IMR-90 (cell line): ENCODE measurements at regions not wholly inside any gene's neighbourhood (a gene's known extent, or its start where the extent isn't known, plus 50 kb on each side); places are given as distances from the start of the nearest gene placed in this dataset.

Experiments
- ATAC-seq: fragments of 200-7000 bp; cut with Tn5 transposase; 2 replicates; pipeline ENCODE4 v1.9.1; 2020; ENCODE audit warnings: low read depth, mild to moderate bottlenecking, moderate library complexity
- BruUV-seq: library from RNA; stranded (reverse); fragments of 400-500 nt; replicated peaks from 2 replicates; lab custom pipeline; 2021; lab: Mats Ljungman, UMichigan
- CTCF ChIA-PET: fragments of 300-600 bp; formaldehyde crosslinking; extraction: SDS; loops from one replicate; lab custom pipeline; 2021; ENCODE audit warnings: antibody characterized with exemption; lab: Yijun Ruan, JAX
- POLR2A ChIA-PET: fragments of 300-600 bp; sonication (Branson Sonifier 250); formaldehyde crosslinking; loops from one replicate; lab custom pipeline; 2022; ENCODE audit warnings: antibody characterized with exemption; ENCODE audit not compliant: unreplicated experiment; lab: Charles Lee
- DNase-seq: peaks from one replicate; pipeline ENCODE4 v3.0.0; 2013
- H2AFZ ChIP-seq: replicated peaks from 2 replicates; pipeline ENCODE3; 2013; ENCODE audit warnings: low read length, mild to moderate bottlenecking; ENCODE audit not compliant: poor library complexity
- H2AK5ac ChIP-seq: 2 replicates; pipeline ENCODE4 v1.6.1; 2013; ENCODE audit warnings: low read depth, low read length, inconsistent platforms
- H2AK9ac ChIP-seq: replicated peaks from 2 replicates; pipeline ENCODE3; 2013; ENCODE audit warnings: mild to moderate bottlenecking, low read depth, low read length, moderate library complexity; ENCODE audit not compliant: poor library complexity
- H2BK120ac ChIP-seq: 2 replicates; pipeline ENCODE4 v1.6.1; 2013; ENCODE audit warnings: low read depth, low read length, inconsistent platforms
- H2BK15ac ChIP-seq: 3 replicates; pipeline ENCODE4 v1.6.1; 2013; ENCODE audit warnings: low read depth, low read length, inconsistent platforms
- H2BK20ac ChIP-seq: 2 replicates; pipeline ENCODE4 v1.6.1; 2013; ENCODE audit warnings: low read depth, mild to moderate bottlenecking, inconsistent platforms, low read length, moderate library complexity
- H2BK5ac ChIP-seq: 2 replicates; pipeline ENCODE4 v1.6.1; 2013; ENCODE audit warnings: mild to moderate bottlenecking, low read depth, low read length, inconsistent platforms; ENCODE audit not compliant: poor library complexity, severe bottlenecking
- H3K14ac ChIP-seq: replicated peaks from 2 replicates; pipeline ENCODE4 v1.6.1; 2013; ENCODE audit warnings: low read depth, low read length, inconsistent platforms
- H3K18ac ChIP-seq: 2 replicates; pipeline ENCODE4 v1.6.1; 2013; ENCODE audit warnings: low read depth, low read length, control low read depth
- H3K23ac ChIP-seq: 2 replicates; pipeline ENCODE4 v1.6.1; 2013; ENCODE audit warnings: low read depth, low read length, inconsistent platforms
- H3K27ac ChIP-seq: 2 replicates; pipeline ENCODE4 v1.5.1; 2013; ENCODE audit warnings: mild to moderate bottlenecking, control low read depth, low read length; ENCODE audit not compliant: insufficient read depth
- H3K27me3 ChIP-seq: 2 replicates; pipeline ENCODE4 v1.6.1; 2013; ENCODE audit warnings: low read length; ENCODE audit not compliant: control insufficient read depth, insufficient read depth
- H3K36me3 ChIP-seq: 2 replicates; pipeline ENCODE4 v1.6.1; 2013; ENCODE audit warnings: low read length, mixed read lengths; ENCODE audit not compliant: control insufficient read depth, insufficient read depth
- H3K4ac ChIP-seq: 2 replicates; pipeline ENCODE4 v1.6.1; 2013; ENCODE audit warnings: low read depth, low read length, inconsistent platforms
- H3K4me1 ChIP-seq: 2 replicates; pipeline ENCODE4 v1.6.1; 2013; ENCODE audit warnings: low read length, mixed read lengths; ENCODE audit not compliant: control insufficient read depth, insufficient read depth
- H3K4me2 ChIP-seq: 2 replicates; pipeline ENCODE4 v1.6.1; 2013; ENCODE audit warnings: low read depth, mild to moderate bottlenecking, control low read depth, low read length, moderate library complexity
- H3K4me3 ChIP-seq: 2 replicates; pipeline ENCODE4 v1.5.1; 2013; ENCODE audit warnings: low read depth, mild to moderate bottlenecking, control low read depth, low read length, moderate library complexity; ENCODE audit not compliant: insufficient read depth
- H3K56ac ChIP-seq: 2 replicates; pipeline ENCODE4 v1.6.1; 2013; ENCODE audit warnings: low read length, inconsistent platforms; ENCODE audit not compliant: insufficient read depth; ENCODE audit errors: extremely low read depth
- H3K79me1 ChIP-seq, 2 experiments: 2 replicates each; pipeline ENCODE4 v1.6.1; 2013; ENCODE audit warnings: low read length in 2 of 2, inconsistent platforms in 1 of 2, low read depth in 1 of 2
- H3K9ac ChIP-seq: 2 replicates; pipeline ENCODE4 v1.6.1; 2013; ENCODE audit warnings: low read depth, low read length, control low read depth
- H3K9me1 ChIP-seq: 2 replicates; pipeline ENCODE4 v1.6.1; 2013; ENCODE audit warnings: low read length, inconsistent platforms; ENCODE audit not compliant: insufficient read depth
- H3K9me3 ChIP-seq: 2 replicates; pipeline ENCODE4 v1.6.1; 2013; ENCODE audit warnings: low read length; ENCODE audit not compliant: control insufficient read depth, insufficient read depth
- H4K20me1 ChIP-seq: 2 replicates; pipeline ENCODE4 v1.6.1; 2013; ENCODE audit warnings: low read length, inconsistent platforms; ENCODE audit not compliant: insufficient read depth
- H4K5ac ChIP-seq: 2 replicates; pipeline ENCODE4 v1.6.1; 2013; ENCODE audit warnings: mild to moderate bottlenecking, low read depth, low read length, control low read depth
- H4K8ac ChIP-seq, 2 experiments: 2 replicates each; pipeline ENCODE4 v1.6.1; 2013; ENCODE audit warnings: low read depth in 2 of 2, low read length in 2 of 2, control low read depth in 1 of 2, inconsistent platforms in 1 of 2
- H4K91ac ChIP-seq: 2 replicates; pipeline ENCODE4 v1.6.1; 2013; ENCODE audit warnings: low read depth, low read length, inconsistent platforms; ENCODE audit not compliant: insufficient read depth
- BHLHE40 ChIP-seq: fragments of 150-350 bp; IDR thresholded peaks from 2 replicates; pipeline ENCODE4 v1.6.1; 2016; ENCODE audit warnings: mild to moderate bottlenecking, low read depth, low read length
- CEBPB ChIP-seq: IDR thresholded peaks from 2 replicates; pipeline ENCODE4 v1.6.1; 2012; ENCODE audit warnings: low read depth, low read length, improper control_type of control experiment
- FOS ChIP-seq: fragments of 150-350 bp; IDR thresholded peaks from 2 replicates; pipeline ENCODE4 v1.6.1; 2016; ENCODE audit warnings: low read depth, low read length
- MAFK ChIP-seq: IDR thresholded peaks from 2 replicates; pipeline ENCODE4 v1.6.1; 2012; ENCODE audit warnings: low read depth, low read length, improper control_type of control experiment
- MAZ ChIP-seq: IDR thresholded peaks from 2 replicates; pipeline ENCODE4 v1.6.1; 2012; ENCODE audit warnings: low read depth, mild to moderate bottlenecking, low read length, improper control_type of control experiment, moderate library complexity, borderline replicate concordance
- MXI1 ChIP-seq: IDR thresholded peaks from 2 replicates; pipeline ENCODE4 v1.6.1; 2012; ENCODE audit warnings: low read depth, mild to moderate bottlenecking, low read length, moderate library complexity, borderline replicate concordance
- POLR2A ChIP-seq: IDR thresholded peaks from 2 replicates; pipeline ENCODE4 v1.6.1; 2012; ENCODE audit warnings: mild to moderate bottlenecking, low read depth, low read length
- RAD21 ChIP-seq: IDR thresholded peaks from 2 replicates; pipeline ENCODE4 v1.6.1; 2012; ENCODE audit warnings: low read length, improper control_type of control experiment
- RCOR1 ChIP-seq: IDR thresholded peaks from 2 replicates; pipeline ENCODE4 v1.6.1; 2012; ENCODE audit warnings: mild to moderate bottlenecking, low read length, improper control_type of control experiment; ENCODE audit not compliant: insufficient replicate concordance
- RFX5 ChIP-seq: IDR thresholded peaks from 2 replicates; pipeline ENCODE4 v1.8.0; 2012; ENCODE audit warnings: low read depth, mild to moderate bottlenecking, low read length, moderate library complexity
- SMC3 ChIP-seq: fragments of 150-350 bp; IDR thresholded peaks from 2 replicates; pipeline ENCODE4 v1.6.1; 2016; ENCODE audit warnings: low read depth, mild to moderate bottlenecking, antibody characterized with exemption, low read length, moderate library complexity
- WGBS, 2 experiments: methylation state at CpG; one replicate each; pipeline versions ENCODE4 v1.1.5 to v1.1.7; 2013; ENCODE audit warnings: missing lambda C conversion rate in 2 of 2; ENCODE audit not compliant: insufficient read length in 1 of 2; ENCODE audit errors: extremely low coverage in 2 of 2; 5-methylcytosine and 5-hydroxymethylcytosine counted together
- dilution Hi-C: fragments of 300-500 bp; cut with HindIII; formaldehyde crosslinking; loops from one replicate; pipeline ENCODE4 v1.14.3; 2018; ENCODE audit warnings: low sequenced_read_pairs; ENCODE audit not compliant: unreplicated experiment
- in situ Hi-C: fragments of 300-500 bp; cut with MboI; formaldehyde crosslinking; loops from 3 replicates; pipeline ENCODE4 v1.14.3; 2019; ENCODE audit warnings: low sequenced_read_pairs, inconsistent platforms, mixed read lengths
- intact Hi-C: fragments of 100-400 bp; cut with micrococcal nuclease; formaldehyde crosslinking; loops from 2 replicates; pipeline ENCODE4 v1.10.0; 2022
- TF ChIP-seq, protein P1 (sequence below): fragments of 150-350 bp; IDR thresholded peaks from 2 replicates; pipeline ENCODE4 v1.6.1; 2016; ENCODE audit warnings: low read depth, mild to moderate bottlenecking, low read length, moderate library complexity, borderline replicate concordance
- TF ChIP-seq, protein P2 (sequence below): conservative IDR thresholded peaks from 2 replicates; pipeline ENCODE4 v1.5.1; 2012; ENCODE audit warnings: mild to moderate bottlenecking, low read depth, low read length, improper control_type of control experiment
- TF ChIP-seq, protein P3 (sequence below): fragments of 150-350 bp; IDR thresholded peaks from 2 replicates; pipeline ENCODE4 v1.6.1; 2017; ENCODE audit warnings: mild to moderate bottlenecking, antibody characterized with exemption, low read length, low read depth

DNA sequence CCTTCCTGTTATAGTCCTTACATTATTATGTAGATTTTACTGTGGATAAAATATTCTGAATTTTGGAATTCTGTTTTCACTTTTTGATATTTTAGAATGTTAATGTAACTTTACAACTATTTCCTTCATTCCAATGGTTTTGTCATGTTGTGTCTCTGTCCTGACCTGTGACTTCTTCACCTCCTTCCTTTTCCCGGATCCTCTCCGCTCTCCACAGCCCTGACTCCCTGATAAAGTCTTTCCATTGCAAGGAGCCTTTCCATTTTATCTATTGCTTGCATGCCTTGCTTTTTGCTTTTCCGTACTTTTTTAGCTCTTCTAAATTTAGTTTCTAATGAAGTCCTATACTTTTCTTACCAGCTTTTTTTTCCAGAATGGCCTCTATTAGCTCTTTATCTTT is 117.6 kb upstream of the ARRDC3 start:
- Histone ChIP-seq H3K4me2 (no peak overlapping the region), H3K14ac (no peak overlapping the region), H3K36me3 (no peaks in the 10 kb centered on the region), H2AK5ac (no peak overlapping the region), H4K20me1 (no peaks in the 10 kb centered on the region), H3K9ac (no peak overlapping the region), H3K4me3 (no peak overlapping the region), H3K9me3 (no peaks in the 10 kb centered on the region), H3K18ac (no peak overlapping the region), H3K9me1 (no peaks in the 10 kb centered on the region), H3K79me1 (no peaks in the 10 kb centered on the region), H4K91ac (no peak overlapping the region), H3K56ac (no peak overlapping the region), H2BK120ac (no peak overlapping the region), H3K4ac (no peak overlapping the region), H4K8ac (no peak overlapping the region), H2BK5ac (no peak overlapping the region), H2BK15ac (no peak overlapping the region), H4K5ac (no peak overlapping the region), H3K23ac (no peak overlapping the region), H3K4me1 (no peaks in the 10 kb centered on the region), H2AFZ (no peak overlapping the region), H3K27ac (no peak overlapping the region), H3K27me3 (no peaks in the 10 kb centered on the region), H2AK9ac (no peak overlapping the region), H2BK20ac (no peak overlapping the region)
- TF ChIP-seq RAD21, result no peak
- no peak for TF ChIP-seq CEBPB
- no peak for TF ChIP-seq MAZ
- TF ChIP-seq, protein P1, sequence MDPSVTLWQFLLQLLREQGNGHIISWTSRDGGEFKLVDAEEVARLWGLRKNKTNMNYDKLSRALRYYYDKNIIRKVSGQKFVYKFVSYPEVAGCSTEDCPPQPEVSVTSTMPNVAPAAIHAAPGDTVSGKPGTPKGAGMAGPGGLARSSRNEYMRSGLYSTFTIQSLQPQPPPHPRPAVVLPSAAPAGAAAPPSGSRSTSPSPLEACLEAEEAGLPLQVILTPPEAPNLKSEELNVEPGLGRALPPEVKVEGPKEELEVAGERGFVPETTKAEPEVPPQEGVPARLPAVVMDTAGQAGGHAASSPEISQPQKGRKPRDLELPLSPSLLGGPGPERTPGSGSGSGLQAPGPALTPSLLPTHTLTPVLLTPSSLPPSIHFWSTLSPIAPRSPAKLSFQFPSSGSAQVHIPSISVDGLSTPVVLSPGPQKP, result no peak
- no peak for TF ChIP-seq FOS
- TF ChIP-seq MAFK, result no peak
- TF ChIP-seq SMC3, result no peak
- TF ChIP-seq, protein P2, sequence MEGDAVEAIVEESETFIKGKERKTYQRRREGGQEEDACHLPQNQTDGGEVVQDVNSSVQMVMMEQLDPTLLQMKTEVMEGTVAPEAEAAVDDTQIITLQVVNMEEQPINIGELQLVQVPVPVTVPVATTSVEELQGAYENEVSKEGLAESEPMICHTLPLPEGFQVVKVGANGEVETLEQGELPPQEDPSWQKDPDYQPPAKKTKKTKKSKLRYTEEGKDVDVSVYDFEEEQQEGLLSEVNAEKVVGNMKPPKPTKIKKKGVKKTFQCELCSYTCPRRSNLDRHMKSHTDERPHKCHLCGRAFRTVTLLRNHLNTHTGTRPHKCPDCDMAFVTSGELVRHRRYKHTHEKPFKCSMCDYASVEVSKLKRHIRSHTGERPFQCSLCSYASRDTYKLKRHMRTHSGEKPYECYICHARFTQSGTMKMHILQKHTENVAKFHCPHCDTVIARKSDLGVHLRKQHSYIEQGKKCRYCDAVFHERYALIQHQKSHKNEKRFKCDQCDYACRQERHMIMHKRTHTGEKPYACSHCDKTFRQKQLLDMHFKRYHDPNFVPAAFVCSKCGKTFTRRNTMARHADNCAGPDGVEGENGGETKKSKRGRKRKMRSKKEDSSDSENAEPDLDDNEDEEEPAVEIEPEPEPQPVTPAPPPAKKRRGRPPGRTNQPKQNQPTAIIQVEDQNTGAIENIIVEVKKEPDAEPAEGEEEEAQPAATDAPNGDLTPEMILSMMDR, result no peak
- TF ChIP-seq MXI1, result no peak
- TF ChIP-seq, protein P3, sequence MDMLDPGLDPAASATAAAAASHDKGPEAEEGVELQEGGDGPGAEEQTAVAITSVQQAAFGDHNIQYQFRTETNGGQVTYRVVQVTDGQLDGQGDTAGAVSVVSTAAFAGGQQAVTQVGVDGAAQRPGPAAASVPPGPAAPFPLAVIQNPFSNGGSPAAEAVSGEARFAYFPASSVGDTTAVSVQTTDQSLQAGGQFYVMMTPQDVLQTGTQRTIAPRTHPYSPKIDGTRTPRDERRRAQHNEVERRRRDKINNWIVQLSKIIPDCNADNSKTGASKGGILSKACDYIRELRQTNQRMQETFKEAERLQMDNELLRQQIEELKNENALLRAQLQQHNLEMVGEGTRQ, result no peak
- no peak for TF ChIP-seq RCOR1
- TF ChIP-seq RFX5, result no peak
- TF ChIP-seq BHLHE40, result no peak
- TF ChIP-seq POLR2A, result no peak
- DNase-seq (no peak), ATAC-seq (no peak)
- in situ Hi-C loops, result no loop called here
- BruUV-seq, result no TSS peak
- dilution Hi-C loops, result no loop called here
- ChIA-PET POLR2A (no interaction called here), CTCF (no interaction called here)
- intact Hi-C loops, result loop anchor here (5.0 to 10.0 kb wide), 2 partner anchors 137 to 424 kb away; no protein-coding TSS in a partner anchor
- WGBS, 2 experiments, result no CpG with 5 or more reads among the region's 3 CpGs
